Loucy (cell line): ENCODE measurements at regions not wholly inside any gene's neighbourhood (a gene's known extent, or its start where the extent isn't known, plus 50 kb on each side); places are given as distances from the start of the nearest gene placed in this dataset.

Source experiments
- EZH2phosphoT487 ChIP-seq: fragments of 200-600 bp; IDR thresholded peaks from 2 replicates; pipeline ENCODE4 v1.6.1; 2018; ENCODE audit warnings: antibody characterized with exemption, mild to moderate bottlenecking, moderate library complexity, borderline replicate concordance
- TF ChIP-seq, protein P1 (sequence below): fragments of 200-600 bp; sonication (generic); conservative IDR thresholded peaks from 2 replicates; pipeline ENCODE4 v1.5.1; 2014; ENCODE audit warnings: mild to moderate bottlenecking, antibody characterized with exemption, low read length

- TF ChIP-seq, protein P1, sequence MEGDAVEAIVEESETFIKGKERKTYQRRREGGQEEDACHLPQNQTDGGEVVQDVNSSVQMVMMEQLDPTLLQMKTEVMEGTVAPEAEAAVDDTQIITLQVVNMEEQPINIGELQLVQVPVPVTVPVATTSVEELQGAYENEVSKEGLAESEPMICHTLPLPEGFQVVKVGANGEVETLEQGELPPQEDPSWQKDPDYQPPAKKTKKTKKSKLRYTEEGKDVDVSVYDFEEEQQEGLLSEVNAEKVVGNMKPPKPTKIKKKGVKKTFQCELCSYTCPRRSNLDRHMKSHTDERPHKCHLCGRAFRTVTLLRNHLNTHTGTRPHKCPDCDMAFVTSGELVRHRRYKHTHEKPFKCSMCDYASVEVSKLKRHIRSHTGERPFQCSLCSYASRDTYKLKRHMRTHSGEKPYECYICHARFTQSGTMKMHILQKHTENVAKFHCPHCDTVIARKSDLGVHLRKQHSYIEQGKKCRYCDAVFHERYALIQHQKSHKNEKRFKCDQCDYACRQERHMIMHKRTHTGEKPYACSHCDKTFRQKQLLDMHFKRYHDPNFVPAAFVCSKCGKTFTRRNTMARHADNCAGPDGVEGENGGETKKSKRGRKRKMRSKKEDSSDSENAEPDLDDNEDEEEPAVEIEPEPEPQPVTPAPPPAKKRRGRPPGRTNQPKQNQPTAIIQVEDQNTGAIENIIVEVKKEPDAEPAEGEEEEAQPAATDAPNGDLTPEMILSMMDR: no peak
- no peak for TF ChIP-seq EZH2phosphoT487
Measured at GRCh38 chr12:70052931-70053497, 190.2 kb upstream of the CNOT2 start.
